ENCODE measurements at regions not wholly inside any gene's neighbourhood (a gene's known extent, or its start where the extent isn't known, plus 50 kb on each side); places are given as distances from the start of the nearest gene placed in this dataset.
"Not testable (repeated sequence)": the region's sequence is repeated elsewhere in the genome, so short reads cannot be mapped to it uniquely, and the experiment has no call there.

- DNase-seq = peak in 1 of 3 experiments; percentile 8
Observed at GRCh38 chr3:66633402-66634381, 132.9 kb upstream of the LRIG1 start.

DNA sequence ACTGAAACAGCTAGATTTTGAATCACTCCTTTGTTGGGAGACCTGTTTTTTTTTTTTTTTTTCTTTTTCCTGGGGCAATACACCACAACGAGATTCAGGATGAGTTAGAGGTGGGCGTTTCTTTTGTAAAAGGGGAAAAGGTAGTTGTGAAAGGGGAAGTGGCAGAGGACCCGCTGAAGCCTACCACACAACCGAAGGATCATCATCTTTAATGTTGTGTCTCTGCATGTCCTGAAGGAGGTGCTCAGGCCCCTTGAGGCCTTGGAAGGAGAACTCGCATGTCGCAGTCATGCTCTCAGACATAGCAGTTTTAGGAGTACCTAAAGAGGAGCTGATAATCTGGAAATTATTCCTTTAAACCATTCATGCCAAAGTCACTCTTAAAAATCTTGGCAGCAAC, 137.9 kb upstream of the LRIG1 start:
- no peak for DNase-seq

GRCh38 chr3:66639809-66640356, 139.1 kb upstream of the LRIG1 start:
- no peak for DNase-seq

DNA sequence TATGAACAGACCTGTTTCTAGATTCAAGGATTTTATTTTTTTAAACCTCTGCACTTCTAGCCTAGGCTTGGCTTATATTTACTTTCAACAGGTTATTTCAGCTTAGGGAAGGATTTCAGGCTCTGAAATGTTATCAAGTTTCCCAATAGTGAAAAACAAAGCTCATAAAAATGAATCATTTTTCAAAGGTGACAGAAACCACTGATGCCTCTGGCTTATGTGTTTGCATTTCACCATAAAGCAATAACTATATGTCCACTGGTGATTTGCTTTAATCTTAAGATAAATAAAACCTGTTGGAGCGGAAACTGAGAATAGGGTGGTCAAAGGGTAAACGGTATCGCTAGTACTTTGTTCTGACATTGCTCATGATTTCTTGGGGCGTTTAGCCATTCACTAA, 141.2 kb upstream of the LRIG1 start:
- peak in 1 of 3 experiments; percentile 47 for DNase-seq

- peak in 1 of 3 experiments; percentile 31 for DNase-seq
Observed at GRCh38 chr3:66642484-66642883, 141.7 kb upstream of the LRIG1 start.

DNA sequence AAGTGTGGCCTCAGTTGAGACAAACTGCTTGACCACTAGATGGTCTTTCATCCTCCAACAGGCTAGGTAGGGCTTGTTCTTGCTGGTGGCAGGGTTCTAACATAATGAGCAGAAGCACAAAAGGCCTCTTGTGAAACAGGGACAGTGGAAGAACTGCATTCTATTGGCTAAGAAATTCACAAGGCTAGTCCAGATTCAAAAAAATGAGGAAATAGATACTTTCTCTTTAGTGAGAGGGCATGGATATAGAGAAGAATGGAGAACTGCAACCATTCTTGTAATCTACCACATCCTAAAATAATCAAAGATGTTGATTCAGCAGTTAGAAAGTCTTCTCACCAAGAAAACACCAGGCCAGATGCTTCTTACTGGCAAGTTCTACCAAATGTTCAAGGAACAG, 143.7 kb upstream of the LRIG1 start:
- DNase-seq = no peak

- no peak for DNase-seq
Observed at GRCh38 chr3:66648975-66649374, 148.2 kb upstream of the LRIG1 start.

DNA sequence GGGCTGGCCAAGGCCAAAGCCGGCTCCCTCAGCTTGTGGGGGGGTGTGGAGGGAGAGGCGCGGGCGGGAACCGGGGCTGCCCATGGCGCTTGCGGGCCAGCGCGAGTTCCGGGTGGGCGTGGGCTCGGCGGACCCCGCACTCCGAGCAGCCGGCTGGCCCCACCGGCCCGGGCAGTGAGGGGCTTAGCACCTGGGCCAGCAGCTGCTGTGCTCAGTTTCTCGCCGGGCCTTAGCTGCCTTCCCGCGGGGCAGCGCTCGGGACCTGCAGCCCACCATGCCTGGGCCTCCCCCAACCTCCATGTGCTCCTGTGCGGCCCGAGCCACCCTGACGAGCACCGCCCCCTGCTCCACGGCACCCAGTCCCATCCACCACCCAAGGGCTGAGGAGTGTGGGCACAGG, 150.7 kb upstream of the LRIG1 start:
- not testable (repeated sequence) for DNase-seq

DNA sequence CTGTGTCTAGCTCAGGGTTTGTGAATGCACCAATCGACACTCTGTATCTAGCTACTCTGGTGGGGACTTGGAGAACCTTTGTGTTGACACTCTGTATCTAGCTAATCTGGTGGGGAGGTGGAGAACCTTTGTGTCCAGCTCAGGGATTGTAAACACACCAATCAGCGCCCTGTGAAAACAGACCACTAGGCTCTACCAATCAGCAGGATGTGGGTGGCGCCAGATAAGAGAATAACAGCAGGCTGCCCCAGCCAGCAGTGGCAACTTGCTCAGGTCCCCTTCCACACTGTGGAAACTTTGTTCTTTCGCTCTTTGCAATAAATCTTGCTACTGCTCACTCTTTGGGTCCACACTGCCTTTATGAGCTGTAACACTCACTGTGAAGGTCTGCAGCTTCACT, 151.3 kb upstream of the LRIG1 start:
- DNase-seq = not testable (repeated sequence)

- DNase-seq = no peak
Observed at GRCh38 chr3:66655044-66655443, 154.2 kb upstream of the LRIG1 start.

- DNase-seq = no peak
Observed at GRCh38 chr3:66655671-66656070, 154.8 kb upstream of the LRIG1 start.

DNA sequence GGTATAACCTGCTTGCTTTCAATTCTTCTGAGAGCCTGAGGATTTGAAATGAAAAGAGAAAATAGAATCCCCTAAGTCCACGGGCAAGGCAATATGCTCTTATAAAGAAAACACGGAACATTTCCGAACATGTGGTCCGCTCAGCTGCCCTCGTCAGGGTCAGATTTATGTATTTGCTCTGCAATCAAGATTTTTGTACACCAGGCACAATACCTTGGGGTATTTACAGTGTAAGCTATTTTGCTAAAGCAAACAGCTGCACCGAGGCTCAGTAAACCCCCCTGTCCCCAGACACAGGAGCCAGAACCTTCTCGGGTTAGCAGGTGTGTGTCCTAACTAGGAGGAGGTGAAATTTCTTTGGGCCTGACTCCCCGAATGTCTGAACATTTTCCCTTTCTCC, 155.8 kb upstream of the LRIG1 start:
- DNase-seq = peak in 2 of 3 experiments; percentile 24 to 70

DNA sequence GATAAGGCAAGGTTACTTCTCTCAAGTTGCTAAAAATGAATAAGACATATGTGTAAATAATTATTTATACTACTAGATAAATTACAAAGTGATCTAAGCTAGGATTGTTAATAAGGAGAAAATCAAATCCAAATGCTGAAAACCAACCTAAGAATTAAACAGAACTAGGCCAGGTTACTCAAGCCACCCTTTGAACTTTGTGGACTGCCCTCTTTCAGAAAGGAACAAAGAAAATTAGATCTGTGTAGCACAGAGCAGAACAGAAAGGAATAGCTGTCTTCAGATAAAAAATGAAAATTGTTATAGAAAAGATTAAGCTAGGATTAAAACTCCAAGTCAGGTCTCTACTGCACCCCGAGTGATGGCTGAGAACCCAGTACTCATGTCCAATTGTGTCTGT, 158.2 kb upstream of the LRIG1 start:
- no peak for DNase-seq

- no peak for DNase-seq
Observed at GRCh38 chr3:66661628-66662027, 160.8 kb upstream of the LRIG1 start.

DNA sequence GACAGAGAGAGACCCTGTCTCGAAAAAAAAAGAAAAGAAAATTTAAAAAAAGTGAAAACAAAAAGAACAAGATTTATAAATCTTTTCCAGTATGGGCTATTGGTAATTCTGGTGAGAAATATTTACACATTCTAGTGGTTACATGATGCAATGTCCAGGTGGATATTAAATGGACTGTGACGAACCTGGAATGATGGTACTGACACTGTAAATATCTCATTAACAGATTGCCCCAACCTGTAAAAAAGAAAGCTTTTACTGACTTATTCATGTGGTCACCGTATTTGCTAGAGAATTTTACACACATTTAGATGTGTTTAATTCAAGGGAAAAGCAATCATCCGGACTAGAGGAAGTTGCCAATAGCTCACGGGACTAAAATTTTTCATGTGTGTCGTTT, 162.1 kb upstream of the LRIG1 start:
- DNase-seq = no peak

GRCh38 chr3:66665021-66665695, 164.3 kb upstream of the LRIG1 start:
- no peak for DNase-seq

DNA sequence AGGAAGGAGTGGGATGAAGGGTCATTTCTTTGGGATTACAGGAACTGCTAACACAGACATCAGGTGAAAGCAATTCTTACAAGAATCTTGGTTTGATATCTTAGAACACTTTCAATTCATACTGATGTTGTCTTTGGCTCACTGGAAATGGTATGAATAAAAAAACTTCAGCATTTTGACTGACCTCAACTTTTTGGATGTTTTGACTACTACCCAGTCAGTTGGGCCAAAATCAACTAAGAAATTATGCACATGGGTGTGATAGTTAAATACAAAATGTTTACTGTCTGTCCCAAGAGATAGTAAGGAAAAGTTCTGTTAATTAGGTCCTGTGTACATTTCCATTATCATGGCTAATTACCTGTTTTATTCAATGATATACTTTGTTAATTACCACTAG, 165.5 kb upstream of the LRIG1 start:
- DNase-seq = peak in 1 of 3 experiments; percentile 1

- DNase-seq = no peak
Observed at GRCh38 chr3:66667263-66667662, 166.4 kb upstream of the LRIG1 start.

GRCh38 chr3:66671291-66671690, 170.5 kb upstream of the LRIG1 start:
- no peak for DNase-seq

DNA sequence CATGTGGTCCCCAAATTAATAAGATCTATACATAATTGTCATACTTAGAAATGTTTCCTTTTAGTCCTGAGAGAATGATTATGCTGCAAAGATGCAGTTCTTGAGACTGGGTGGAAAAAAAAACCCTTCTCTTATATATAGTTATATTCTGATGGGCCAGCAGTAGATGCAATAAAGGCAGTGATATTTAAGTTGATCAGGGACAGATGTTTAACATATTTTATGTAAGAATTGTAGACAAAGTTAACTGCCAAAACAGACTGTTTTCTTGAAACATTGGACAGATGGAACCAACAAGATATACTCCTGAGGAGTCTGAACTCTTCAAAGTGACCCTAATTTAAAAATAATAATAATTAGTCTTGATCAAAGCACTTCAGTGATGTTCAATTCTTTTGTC, 172.0 kb upstream of the LRIG1 start:
- DNase-seq = no peak

GRCh38 chr3:66673293-66673692, 172.5 kb upstream of the LRIG1 start:
- no peak for DNase-seq

DNA sequence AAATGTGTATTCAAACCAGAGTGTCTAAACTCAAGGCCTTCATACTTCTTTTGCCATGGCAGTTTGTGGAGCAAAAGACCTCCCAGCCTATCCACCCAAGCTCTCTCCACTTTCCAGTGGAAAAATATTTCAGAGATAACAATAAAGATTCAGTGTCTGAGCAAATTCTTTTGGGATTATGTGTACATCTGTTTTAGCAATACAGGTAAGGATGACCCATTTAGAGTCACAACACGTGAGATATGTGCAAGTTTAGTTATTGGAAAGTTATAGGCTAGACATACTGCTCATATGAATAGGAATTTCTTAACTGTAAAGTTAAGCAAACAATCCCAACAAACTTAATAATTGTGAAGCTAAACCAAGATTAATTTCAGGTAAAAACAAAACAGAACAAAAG, 174.5 kb upstream of the LRIG1 start:
- DNase-seq = no peak

- DNase-seq = no peak
Observed at GRCh38 chr3:66692042-66692765, 191.4 kb upstream of the LRIG1 start.

Data from NCI-H1417 (cell line).